ENCODE measurements at regions not wholly inside any gene's neighbourhood (a gene's known extent, or its start where the extent isn't known, plus 50 kb on each side); places are given as distances from the start of the nearest gene placed in this dataset.

GRCh38 chr17:5962371-5962770, 107.8 kb upstream of the WSCD1 start (continued):
- TF ChIP-seq ZNF462 (CRISPR knock-in tag; IDR thresholded peaks at IDR 0.05): no peak
- TF ChIP-seq NANOG (IDR thresholded peaks at IDR 0.05; ENCODE audit: borderline replicate concordance): no peak
- TF ChIP-seq, protein P1, sequence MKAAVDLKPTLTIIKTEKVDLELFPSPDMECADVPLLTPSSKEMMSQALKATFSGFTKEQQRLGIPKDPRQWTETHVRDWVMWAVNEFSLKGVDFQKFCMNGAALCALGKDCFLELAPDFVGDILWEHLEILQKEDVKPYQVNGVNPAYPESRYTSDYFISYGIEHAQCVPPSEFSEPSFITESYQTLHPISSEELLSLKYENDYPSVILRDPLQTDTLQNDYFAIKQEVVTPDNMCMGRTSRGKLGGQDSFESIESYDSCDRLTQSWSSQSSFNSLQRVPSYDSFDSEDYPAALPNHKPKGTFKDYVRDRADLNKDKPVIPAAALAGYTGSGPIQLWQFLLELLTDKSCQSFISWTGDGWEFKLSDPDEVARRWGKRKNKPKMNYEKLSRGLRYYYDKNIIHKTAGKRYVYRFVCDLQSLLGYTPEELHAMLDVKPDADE (IDR thresholded peaks at IDR 0.05): no peak
- TF ChIP-seq CREB1 (CRISPR knock-in tag; IDR thresholded peaks at IDR 0.05; ENCODE audit: low read depth): no peak
- TF ChIP-seq JUNB (IDR thresholded peaks at IDR 0.05; ENCODE audit: unreplicated experiment): no peak
- no peak for TF ChIP-seq STAT1 (IDR thresholded peaks at IDR 0.05; ENCODE audit: unreplicated experiment)

DNA sequence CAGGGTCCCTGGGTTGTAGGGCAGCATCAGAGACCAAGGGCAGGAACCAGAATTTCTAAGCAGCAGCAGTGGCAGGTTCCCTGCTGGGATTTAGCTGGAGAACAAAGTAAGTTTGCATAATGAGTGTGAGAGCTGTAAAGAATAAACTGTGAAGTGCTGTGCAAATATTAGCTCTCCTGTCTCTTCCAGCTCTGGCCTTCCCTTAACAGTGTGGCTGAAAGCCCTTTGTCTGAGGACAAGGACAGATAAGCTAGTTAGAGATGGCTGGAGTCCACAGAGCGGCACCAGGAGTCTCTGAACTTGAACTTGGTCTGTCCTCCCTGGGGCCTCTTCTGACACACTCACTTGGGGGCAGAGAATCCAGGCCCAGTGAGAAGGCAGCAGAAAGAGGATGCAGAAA, 98.2 kb upstream of the WSCD1 start:
- Mint-ChIP-seq H3K27ac (no peak overlapping the region), H3K4me1 (no peaks in the 10 kb centered on the region), H3K27me3 (ENCODE audit: insufficient read depth, low read depth, poor library complexity) (no peaks in the 10 kb centered on the region), H3K36me3 (ENCODE audit: low read depth) (peaks cover 18% of the 10 kb centered on the region; the same call in 1 of the 3 replicates), H3K9me3 (peaks cover 27% of the 10 kb centered on the region), H3K4me3 (no peak overlapping the region)
- Histone ChIP-seq H4K20me1 (replicated peaks; ENCODE audit: insufficient read depth) (no peaks in the 10 kb centered on the region), H3K4me1 (ENCODE audit: insufficient read depth) (no peaks in the 10 kb centered on the region), H3K27ac (ENCODE audit: low read depth) (no peak overlapping the region), H3K4me3 (no peak overlapping the region), H3K4me2 (no peak overlapping the region), H3K27me3 (ENCODE audit: insufficient read depth) (no peaks in the 10 kb centered on the region), H3F3A (replicated peaks; ENCODE audit: low read depth) (no peaks in the 10 kb centered on the region), H3K36me3 (ENCODE audit: insufficient read depth) (no peaks in the 10 kb centered on the region), H3K79me2 (replicated peaks; ENCODE audit: insufficient read depth) (no peaks in the 10 kb centered on the region), H2AFZ (no peak overlapping the region), H3K9me2 (ENCODE audit: insufficient read depth) (peaks cover 5% of the 10 kb centered on the region; the same call in 1 of the 2 replicates)
- DNase-seq (ENCODE audit: low spot score): no peak
- ATAC-seq: no peak
- TF ChIP-seq NANOG (IDR thresholded peaks at IDR 0.05; ENCODE audit: borderline replicate concordance) (no peak), EZH2phosphoT487 (IDR thresholded peaks at IDR 0.05; ENCODE audit: unreplicated experiment) (no peak), ZNF114 (CRISPR knock-in tag; IDR thresholded peaks at IDR 0.05) (no peak)
- TF ChIP-seq, protein P2, sequence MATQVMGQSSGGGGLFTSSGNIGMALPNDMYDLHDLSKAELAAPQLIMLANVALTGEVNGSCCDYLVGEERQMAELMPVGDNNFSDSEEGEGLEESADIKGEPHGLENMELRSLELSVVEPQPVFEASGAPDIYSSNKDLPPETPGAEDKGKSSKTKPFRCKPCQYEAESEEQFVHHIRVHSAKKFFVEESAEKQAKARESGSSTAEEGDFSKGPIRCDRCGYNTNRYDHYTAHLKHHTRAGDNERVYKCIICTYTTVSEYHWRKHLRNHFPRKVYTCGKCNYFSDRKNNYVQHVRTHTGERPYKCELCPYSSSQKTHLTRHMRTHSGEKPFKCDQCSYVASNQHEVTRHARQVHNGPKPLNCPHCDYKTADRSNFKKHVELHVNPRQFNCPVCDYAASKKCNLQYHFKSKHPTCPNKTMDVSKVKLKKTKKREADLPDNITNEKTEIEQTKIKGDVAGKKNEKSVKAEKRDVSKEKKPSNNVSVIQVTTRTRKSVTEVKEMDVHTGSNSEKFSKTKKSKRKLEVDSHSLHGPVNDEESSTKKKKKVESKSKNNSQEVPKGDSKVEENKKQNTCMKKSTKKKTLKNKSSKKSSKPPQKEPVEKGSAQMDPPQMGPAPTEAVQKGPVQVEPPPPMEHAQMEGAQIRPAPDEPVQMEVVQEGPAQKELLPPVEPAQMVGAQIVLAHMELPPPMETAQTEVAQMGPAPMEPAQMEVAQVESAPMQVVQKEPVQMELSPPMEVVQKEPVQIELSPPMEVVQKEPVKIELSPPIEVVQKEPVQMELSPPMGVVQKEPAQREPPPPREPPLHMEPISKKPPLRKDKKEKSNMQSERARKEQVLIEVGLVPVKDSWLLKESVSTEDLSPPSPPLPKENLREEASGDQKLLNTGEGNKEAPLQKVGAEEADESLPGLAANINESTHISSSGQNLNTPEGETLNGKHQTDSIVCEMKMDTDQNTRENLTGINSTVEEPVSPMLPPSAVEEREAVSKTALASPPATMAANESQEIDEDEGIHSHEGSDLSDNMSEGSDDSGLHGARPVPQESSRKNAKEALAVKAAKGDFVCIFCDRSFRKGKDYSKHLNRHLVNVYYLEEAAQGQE (IDR thresholded peaks at IDR 0.05; ENCODE audit: unreplicated experiment): no peak
- TF ChIP-seq, protein P3, sequence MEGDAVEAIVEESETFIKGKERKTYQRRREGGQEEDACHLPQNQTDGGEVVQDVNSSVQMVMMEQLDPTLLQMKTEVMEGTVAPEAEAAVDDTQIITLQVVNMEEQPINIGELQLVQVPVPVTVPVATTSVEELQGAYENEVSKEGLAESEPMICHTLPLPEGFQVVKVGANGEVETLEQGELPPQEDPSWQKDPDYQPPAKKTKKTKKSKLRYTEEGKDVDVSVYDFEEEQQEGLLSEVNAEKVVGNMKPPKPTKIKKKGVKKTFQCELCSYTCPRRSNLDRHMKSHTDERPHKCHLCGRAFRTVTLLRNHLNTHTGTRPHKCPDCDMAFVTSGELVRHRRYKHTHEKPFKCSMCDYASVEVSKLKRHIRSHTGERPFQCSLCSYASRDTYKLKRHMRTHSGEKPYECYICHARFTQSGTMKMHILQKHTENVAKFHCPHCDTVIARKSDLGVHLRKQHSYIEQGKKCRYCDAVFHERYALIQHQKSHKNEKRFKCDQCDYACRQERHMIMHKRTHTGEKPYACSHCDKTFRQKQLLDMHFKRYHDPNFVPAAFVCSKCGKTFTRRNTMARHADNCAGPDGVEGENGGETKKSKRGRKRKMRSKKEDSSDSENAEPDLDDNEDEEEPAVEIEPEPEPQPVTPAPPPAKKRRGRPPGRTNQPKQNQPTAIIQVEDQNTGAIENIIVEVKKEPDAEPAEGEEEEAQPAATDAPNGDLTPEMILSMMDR (conservative IDR thresholded peaks at IDR 0.05; ENCODE audit: low read depth in 2 of 2): no peak
- TF ChIP-seq, protein P1 (IDR thresholded peaks at IDR 0.05): no peak
